SK-N-SH (cell line): ENCODE measurements at regions not wholly inside any gene's neighbourhood (a gene's known extent, or its start where the extent isn't known, plus 50 kb on each side); places are given as distances from the start of the nearest gene placed in this dataset.

Experiments
- CTCF ChIA-PET: fragments of 300-600, 350-600 bp; formaldehyde crosslinking; extraction: SDS; loops from one replicate; lab custom pipeline; 2021; lab: Yijun Ruan, JAX
- POLR2A ChIA-PET: fragments of 350-600 bp; sonication (Branson Sonifier 250); formaldehyde crosslinking; extraction: SDS; loops from one replicate; lab custom pipeline; 2020; ENCODE audit warnings: antibody characterized with exemption, inconsistent platforms; lab: Yijun Ruan, JAX
- DNase-seq: peaks from one replicate; pipeline ENCODE4 v3.0.0; 2012
- H2AFZ ChIP-seq: fragments of 200-600 bp; sonication (generic); 2 replicates; pipeline ENCODE4 v1.8.1; 2016; ENCODE audit warnings: antibody characterized with exemption, mild to moderate bottlenecking, low read depth
- H3F3A ChIP-seq: fragments of 200-600 bp; sonication (generic); replicated peaks from 2 replicates; pipeline ENCODE3; 2016; ENCODE audit warnings: antibody characterized with exemption, mild to moderate bottlenecking; ENCODE audit not compliant: insufficient read depth
- H3K27ac ChIP-seq, 2 experiments: fragments of 200-500 bp in 1 of 2; fragments of 200-600 bp in 1 of 2; sonication (Bioruptor generic) in 1 of 2; sonication (generic), shearing (Covaris generic) in 1 of 2; 2 replicates each; pipeline versions ENCODE4 v1.5.1 to v1.6.1; 2014 to 2016; ENCODE audit warnings: low read depth in 2 of 2, inconsistent platforms in 1 of 2, low read length in 1 of 2, mild to moderate bottlenecking in 1 of 2, mixed read lengths in 1 of 2
- H3K27me3 ChIP-seq: fragments of 200-600 bp; sonication (generic), shearing (Covaris generic); 2 replicates; pipeline ENCODE4 v1.6.1; 2016; ENCODE audit warnings: mixed run types; ENCODE audit not compliant: insufficient read depth
- H3K36me3 ChIP-seq, 2 experiments: fragments of 200-500 bp in 1 of 2; fragments of 200-600 bp in 1 of 2; sonication (Bioruptor generic) in 1 of 2; sonication (generic) in 1 of 2; replicated peaks in 1 of 2; 2 replicates each; pipeline versions ENCODE3 to v1.5.1; 2014 to 2016; ENCODE audit warnings: low read length in 1 of 2, mild to moderate bottlenecking in 1 of 2; ENCODE audit not compliant: insufficient read depth in 2 of 2, control insufficient read depth in 1 of 2
- H3K4me1 ChIP-seq, 2 experiments: fragments of 200-500 bp in 1 of 2; fragments of 200-600 bp in 1 of 2; sonication (Bioruptor generic) in 1 of 2; sonication (generic), shearing (Covaris generic) in 1 of 2; 2 replicates each; pipeline versions ENCODE4 v1.5.1 to v1.6.1; 2014 to 2016; ENCODE audit warnings: low read depth in 1 of 2, low read length in 1 of 2, mixed run types in 1 of 2; ENCODE audit not compliant: insufficient read depth in 2 of 2, control insufficient read depth in 1 of 2
- H3K4me2 ChIP-seq: fragments of 200-600 bp; sonication (generic), shearing (Covaris generic); 2 replicates; pipeline ENCODE4 v1.6.1; 2017; ENCODE audit warnings: mixed run types
- H3K4me3 ChIP-seq, 2 experiments: fragments of 200-500 bp in 1 of 2; fragments of 200-600 bp in 1 of 2; sonication (Bioruptor generic) in 1 of 2; sonication (generic), shearing (Covaris generic) in 1 of 2; 2 replicates each; pipeline versions ENCODE4 v1.5.1 to v1.8.1; 2014 to 2016; ENCODE audit warnings: low read depth in 2 of 2, inconsistent platforms in 1 of 2, low read length in 1 of 2, mild to moderate bottlenecking in 1 of 2, mixed read lengths in 1 of 2, moderate library complexity in 1 of 2
- H3K79me2 ChIP-seq: fragments of 200-600 bp; sonication (generic); 2 replicates; pipeline ENCODE4 v1.8.1; 2017; ENCODE audit warnings: mild to moderate bottlenecking; ENCODE audit not compliant: insufficient read depth
- H3K9ac ChIP-seq: fragments of 200-600 bp; sonication (generic); 2 replicates; pipeline ENCODE4 v1.6.1; 2017; ENCODE audit warnings: mixed run types
- H3K9me2 ChIP-seq: fragments of 200-600 bp; sonication (generic); 2 replicates; pipeline ENCODE4 v1.6.1; 2017; ENCODE audit warnings: mixed run types
- H3K9me3 ChIP-seq: fragments of 200-600 bp; sonication (generic); 2 replicates; pipeline ENCODE4 v1.6.1; 2017; ENCODE audit warnings: mixed run types, mild to moderate bottlenecking, moderate library complexity
- H4K20me1 ChIP-seq: fragments of 200-600 bp; sonication (generic); 2 replicates; pipeline ENCODE4 v1.6.1; 2017; ENCODE audit warnings: mild to moderate bottlenecking, mixed run types; ENCODE audit not compliant: insufficient read depth
- ELF1 ChIP-seq: IDR thresholded peaks from 2 replicates; pipeline ENCODE4 v1.4.0; 2012
- EP300 ChIP-seq, 2 experiments: IDR thresholded peaks; 2 replicates each; pipeline versions ENCODE4 v1.4.0 to v1.6.1; 2012; ENCODE audit warnings: borderline replicate concordance in 1 of 2, low read depth in 1 of 2, low read length in 1 of 2
- EZH2phosphoT487 ChIP-seq: fragments of 200-600 bp; sonication (generic); IDR thresholded peaks from 2 replicates; pipeline ENCODE4 v1.6.1; 2017; ENCODE audit warnings: low read depth, mixed run types, mild to moderate bottlenecking, antibody characterized with exemption, moderate library complexity, borderline replicate concordance
- FOSL2 ChIP-seq: IDR thresholded peaks from 2 replicates; pipeline ENCODE4 v1.4.0; 2012; ENCODE audit warnings: low read depth, mild to moderate bottlenecking, moderate library complexity, borderline replicate concordance
- FOXJ3 ChIP-seq: sonication (generic); formaldehyde crosslinking; IDR thresholded peaks from 2 replicates; pipeline ENCODE4 v1.5.1; 2020; ENCODE audit warnings: mild to moderate bottlenecking, missing genetic modification reagents
- FOXM1 ChIP-seq: IDR thresholded peaks from 2 replicates; pipeline ENCODE4 v1.4.0; 2012; ENCODE audit warnings: low read depth, mild to moderate bottlenecking
- GABPA ChIP-seq: IDR thresholded peaks from 2 replicates; pipeline ENCODE4 v1.4.0; 2012; ENCODE audit warnings: low read depth, mild to moderate bottlenecking
- IRF3 ChIP-seq: fragments of 150-350 bp; IDR thresholded peaks from 2 replicates; pipeline ENCODE4 v1.6.1; 2016; ENCODE audit warnings: mild to moderate bottlenecking, low read depth, low read length
- JUND ChIP-seq: IDR thresholded peaks from 2 replicates; pipeline ENCODE4 v1.4.0; 2012
- MXI1 ChIP-seq: IDR thresholded peaks from 2 replicates; pipeline ENCODE4 v1.6.1; 2012; ENCODE audit warnings: mild to moderate bottlenecking, low read depth, low read length, improper control_type of control experiment
- NFIC ChIP-seq: IDR thresholded peaks from 2 replicates; pipeline ENCODE4 v1.4.0; 2012; ENCODE audit warnings: borderline replicate concordance
- NRF1 ChIP-seq: IDR thresholded peaks from 2 replicates; pipeline ENCODE4 v1.6.1; 2012; ENCODE audit warnings: low read depth, mild to moderate bottlenecking, low read length
- PBX3 ChIP-seq: IDR thresholded peaks from 2 replicates; pipeline ENCODE4; 2012
- RAD21 ChIP-seq: IDR thresholded peaks from 2 replicates; pipeline ENCODE4 v1.6.1; 2012; ENCODE audit warnings: mild to moderate bottlenecking, low read length
- RCOR1 ChIP-seq: fragments of 150-350 bp; IDR thresholded peaks from 2 replicates; pipeline ENCODE4 v1.6.1; 2017; ENCODE audit warnings: antibody characterized with exemption, low read length
- RFX5 ChIP-seq: IDR thresholded peaks from 2 replicates; pipeline ENCODE4 v1.6.1; 2012; ENCODE audit warnings: mild to moderate bottlenecking, improper control_type of control experiment, low read length
- RXRA ChIP-seq: IDR thresholded peaks from 2 replicates; pipeline ENCODE4 v1.4.0; 2012; ENCODE audit warnings: low read depth, mild to moderate bottlenecking, borderline replicate concordance
- TAF1 ChIP-seq: IDR thresholded peaks from 2 replicates; pipeline ENCODE4 v1.6.1; 2012; ENCODE audit warnings: low read depth, mild to moderate bottlenecking, low read length, moderate library complexity, borderline replicate concordance
- TCF12 ChIP-seq: IDR thresholded peaks from 2 replicates; pipeline ENCODE4 v1.4.0; 2012
- TEAD4 ChIP-seq: IDR thresholded peaks from 2 replicates; pipeline ENCODE4 v1.4.0; 2012; ENCODE audit warnings: mild to moderate bottlenecking, borderline replicate concordance; ENCODE audit not compliant: insufficient read depth
- USF1 ChIP-seq: IDR thresholded peaks from 2 replicates; pipeline ENCODE4 v1.4.0; 2012; ENCODE audit warnings: low read depth, borderline replicate concordance
- USF2 ChIP-seq: fragments of 150-350 bp; IDR thresholded peaks from 2 replicates; pipeline ENCODE4 v1.6.1; 2017; ENCODE audit warnings: antibody characterized with exemption, low read length, low read depth, borderline replicate concordance
- YY1 ChIP-seq: IDR thresholded peaks from 2 replicates; pipeline ENCODE4 v1.4.0; 2012; ENCODE audit warnings: low read depth, mild to moderate bottlenecking
- WGBS: methylation state at CpG from one replicate; pipeline ENCODE4 v1.1.6; 2017; ENCODE audit warnings: low lambda C conversion rate; 5-methylcytosine and 5-hydroxymethylcytosine counted together
- TF ChIP-seq, protein P1 (sequence below): IDR thresholded peaks from 2 replicates; pipeline ENCODE4 v1.4.0; 2012; ENCODE audit warnings: low read depth

DNA sequence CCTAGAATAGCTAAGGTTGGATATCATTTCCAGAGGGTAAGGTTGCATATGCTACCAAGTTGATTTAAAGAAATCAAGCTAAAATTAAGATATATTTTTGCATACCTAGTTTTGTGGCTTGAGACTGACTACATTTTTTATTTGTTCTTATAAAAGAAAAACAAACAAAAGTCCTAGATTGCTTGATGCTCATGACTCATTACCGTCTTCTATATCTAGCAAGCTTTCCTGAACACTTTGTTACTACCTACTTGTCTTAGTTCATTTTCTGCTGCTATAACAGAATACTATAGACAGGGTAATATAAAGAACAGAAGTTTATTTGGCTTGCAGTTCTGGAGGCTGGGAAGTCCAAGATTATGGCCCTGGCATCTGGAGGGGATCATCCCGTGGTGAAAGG, 152.1 kb upstream of the THRB start:
- H3K9me2 ChIP-seq: no peaks in the 10 kb centered on the region
- POLR2A ChIA-PET: no interaction called here
- H3K27me3 ChIP-seq: no peaks in the 10 kb centered on the region
- H3K9ac ChIP-seq: no peak overlapping the region
- CTCF ChIA-PET: no interaction called here
- no peak overlapping the region for H3K27ac ChIP-seq
- H3K9me3 ChIP-seq: no peaks in the 10 kb centered on the region
- H3F3A ChIP-seq: no peaks in the 10 kb centered on the region
- no peak for DNase-seq
- no peaks in the 10 kb centered on the region for H3K79me2 ChIP-seq
- TF ChIP-seq TEAD4 (no peak), FOSL2 (no peak), RCOR1 (no peak), TCF12 (no peak), TAF1 (no peak), FOXJ3 (CRISPR knock-in tag) (no peak), RXRA (no peak), MXI1 (no peak), EZH2phosphoT487 (no peak), JUND (no peak)
- TF ChIP-seq, protein P1, sequence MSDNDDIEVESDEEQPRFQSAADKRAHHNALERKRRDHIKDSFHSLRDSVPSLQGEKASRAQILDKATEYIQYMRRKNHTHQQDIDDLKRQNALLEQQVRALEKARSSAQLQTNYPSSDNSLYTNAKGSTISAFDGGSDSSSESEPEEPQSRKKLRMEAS: no peak
- TF ChIP-seq, all 33 proteins: peak for 0
- Histone ChIP-seq H3K36me3 (no peaks in the 10 kb centered on the region), H3K4me1 (no peaks in the 10 kb centered on the region), H2AFZ (no peak overlapping the region), H3K4me3 (no peak overlapping the region), H3K4me2 (no peak overlapping the region), H4K20me1 (no peaks in the 10 kb centered on the region)
- WGBS: 55% methylated on average over 2 of the region's 2 CpGs

DNA sequence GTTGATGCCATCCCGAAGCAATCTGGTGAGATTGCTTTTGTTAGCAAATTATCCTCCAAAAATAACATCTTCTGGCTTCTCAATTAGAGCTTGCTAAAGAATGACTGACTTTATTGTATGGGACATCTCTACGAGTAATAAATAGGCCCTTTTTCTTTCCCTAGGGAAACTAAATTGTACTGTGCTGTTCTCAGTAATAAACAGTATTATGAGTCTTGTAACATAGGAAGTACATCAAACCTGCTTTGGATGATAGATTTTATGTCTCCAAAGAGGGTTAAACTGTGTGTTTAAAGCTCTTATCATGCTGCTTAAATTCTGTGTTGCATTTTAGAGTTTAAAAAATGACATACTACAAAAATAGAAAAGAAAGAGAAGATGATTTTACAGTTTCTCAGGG, 153.4 kb upstream of the THRB start:
- Histone ChIP-seq H3K9me2 (no peaks in the 10 kb centered on the region), H3K36me3 (no peaks in the 10 kb centered on the region), H2AFZ (no peak overlapping the region), H3K9me3 (no peaks in the 10 kb centered on the region), H3K27ac (no peak overlapping the region), H3K4me2 (no peak overlapping the region), H3K4me1 (no peaks in the 10 kb centered on the region), H3K27me3 (no peaks in the 10 kb centered on the region), H3K79me2 (no peaks in the 10 kb centered on the region), H3K9ac (no peak overlapping the region), H3F3A (no peaks in the 10 kb centered on the region), H3K4me3 (no peak overlapping the region), H4K20me1 (no peaks in the 10 kb centered on the region)
- DNase-seq: no peak
- no peak for TF ChIP-seq RXRA
- TF ChIP-seq RAD21: no peak
- no peak for TF ChIP-seq PBX3
- no peak for TF ChIP-seq YY1
- TF ChIP-seq FOXM1: no peak
- TF ChIP-seq ELF1: no peak
- TF ChIP-seq RFX5: no peak
- TF ChIP-seq EP300 (IDR thresholded peaks at IDR 0.05; ENCODE audit: borderline replicate concordance in 1 of 2, low read depth in 1 of 2, low read length in 1 of 2): no peak
- no peak for TF ChIP-seq FOSL2
- TF ChIP-seq IRF3: no peak
- TF ChIP-seq NRF1: no peak
- TF ChIP-seq TAF1: no peak
- no peak for TF ChIP-seq MXI1
- no peak for TF ChIP-seq USF2
- no peak for TF ChIP-seq USF1
- no peak for TF ChIP-seq GABPA
- TF ChIP-seq NFIC: no peak
- CTCF ChIA-PET: interaction anchor here (1.2 kb wide), 1 partner anchor 32 kb away, joined by 4 read pairs; no protein-coding TSS in a partner anchor
- 44% methylated on average over 2 of the region's 2 CpGs for WGBS
- POLR2A ChIA-PET: no interaction called here
